ENCODE measurements at regions not wholly inside any gene's neighbourhood (a gene's known extent, or its start where the extent isn't known, plus 50 kb on each side); places are given as distances from the start of the nearest gene placed in this dataset.

- TF ChIP-seq CTCF (conservative IDR thresholded peaks at IDR 0.05; ENCODE audit: low read length) (no peak), EZH2phosphoT487 (IDR thresholded peaks at IDR 0.05; ENCODE audit: borderline replicate concordance) (no peak)
Observed at GRCh38 chr17:71725811-71726210, 395.0 kb upstream of the SOX9 start.

Data from Loucy (cell line).